ENCODE measurements at regions not wholly inside any gene's neighbourhood (a gene's known extent, or its start where the extent isn't known, plus 50 kb on each side); places are given as distances from the start of the nearest gene placed in this dataset.

- TF ChIP-seq POLR2AphosphoS5 (IDR thresholded peaks at IDR 0.05) (no peak), POLR2A (IDR thresholded peaks at IDR 0.05) (no peak)
- TF ChIP-seq, protein P1, sequence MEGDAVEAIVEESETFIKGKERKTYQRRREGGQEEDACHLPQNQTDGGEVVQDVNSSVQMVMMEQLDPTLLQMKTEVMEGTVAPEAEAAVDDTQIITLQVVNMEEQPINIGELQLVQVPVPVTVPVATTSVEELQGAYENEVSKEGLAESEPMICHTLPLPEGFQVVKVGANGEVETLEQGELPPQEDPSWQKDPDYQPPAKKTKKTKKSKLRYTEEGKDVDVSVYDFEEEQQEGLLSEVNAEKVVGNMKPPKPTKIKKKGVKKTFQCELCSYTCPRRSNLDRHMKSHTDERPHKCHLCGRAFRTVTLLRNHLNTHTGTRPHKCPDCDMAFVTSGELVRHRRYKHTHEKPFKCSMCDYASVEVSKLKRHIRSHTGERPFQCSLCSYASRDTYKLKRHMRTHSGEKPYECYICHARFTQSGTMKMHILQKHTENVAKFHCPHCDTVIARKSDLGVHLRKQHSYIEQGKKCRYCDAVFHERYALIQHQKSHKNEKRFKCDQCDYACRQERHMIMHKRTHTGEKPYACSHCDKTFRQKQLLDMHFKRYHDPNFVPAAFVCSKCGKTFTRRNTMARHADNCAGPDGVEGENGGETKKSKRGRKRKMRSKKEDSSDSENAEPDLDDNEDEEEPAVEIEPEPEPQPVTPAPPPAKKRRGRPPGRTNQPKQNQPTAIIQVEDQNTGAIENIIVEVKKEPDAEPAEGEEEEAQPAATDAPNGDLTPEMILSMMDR (IDR thresholded peaks at IDR 0.05), result no peak
Measured at GRCh38 chr4:157600583-157600982, 380.1 kb downstream of the GRIA2 start.
